ENCODE measurements at regions not wholly inside any gene's neighbourhood (a gene's known extent, or its start where the extent isn't known, plus 50 kb on each side); places are given as distances from the start of the nearest gene placed in this dataset.
"Not testable (repeated sequence)": the region's sequence is repeated elsewhere in the genome, so short reads cannot be mapped to it uniquely, and the experiment has no call there.

- ChIA-PET CTCF (no interaction called here), POLR2A (no interaction called here)
- TF ChIP-seq CTCF (IDR thresholded peaks at IDR 0.05; ENCODE audit: insufficient read depth, low read length, missing control alignments) = no peak
- DNase-seq (ENCODE audit: low read depth, low spot score) = no peak
- H3K4me3 ChIP-seq (ENCODE audit: low read depth, low read length) = no peak overlapping the region
Measured at GRCh38 chr2:19100570-19100969, 257.9 kb downstream of the OSR1 start.

- DNase-seq (ENCODE audit: low read depth, low spot score) = no peak
- TF ChIP-seq CTCF (IDR thresholded peaks at IDR 0.05; ENCODE audit: insufficient read depth, low read length, missing control alignments) = no peak
- H3K4me3 ChIP-seq (ENCODE audit: low read depth, low read length) = no peak overlapping the region
- ChIA-PET POLR2A (no interaction called here), CTCF (interaction anchor here (1.4 kb wide), 1 partner anchor 10 kb away, joined by 3 read pairs; no protein-coding TSS in a partner anchor)
Measured at GRCh38 chr2:19099181-19099580, 259.2 kb downstream of the OSR1 start.

GRCh38 chr2:19098467-19099160 is 259.8 kb downstream of the OSR1 start:
- CTCF ChIA-PET = interaction anchor here (1.4 kb wide), 2 partner anchors 10 to 11 kb away, joined by 3 to 4 read pairs; no protein-coding TSS in a partner anchor
- POLR2A ChIA-PET = no interaction called here
- no peak for TF ChIP-seq CTCF (IDR thresholded peaks at IDR 0.05; ENCODE audit: insufficient read depth, low read length, missing control alignments)
- no peak for DNase-seq (ENCODE audit: low read depth, low spot score)
- no peak overlapping the region for H3K4me3 ChIP-seq (ENCODE audit: low read depth, low read length)

- CTCF ChIA-PET; H3K4me3 ChIP-seq (ENCODE audit: low read depth, low read length); DNase-seq (ENCODE audit: low read depth, low spot score); POLR2A ChIA-PET: not testable (repeated sequence)
Measured at GRCh38 chr2:19089476-19089875, 268.9 kb downstream of the OSR1 start.

- ChIA-PET CTCF (no interaction called here), POLR2A (no interaction called here)
Measured at GRCh38 chr2:19086231-19086651, 272.2 kb downstream of the OSR1 start.

GRCh38 chr2:19078709-19079108 is 279.7 kb downstream of the OSR1 start:
- DNase-seq (ENCODE audit: low read depth, low spot score) = no peak
- ChIA-PET CTCF (no interaction called here), POLR2A (no interaction called here)
- TF ChIP-seq CTCF (IDR thresholded peaks at IDR 0.05; ENCODE audit: insufficient read depth, low read length, missing control alignments) = no peak
- no peak overlapping the region for H3K4me3 ChIP-seq (ENCODE audit: low read depth, low read length)

More at GRCh38 chr2:19086231-19086651, 272.2 kb downstream of the OSR1 start:
- DNase-seq (ENCODE audit: low read depth, low spot score) = no peak
- H3K4me3 ChIP-seq (ENCODE audit: low read depth, low read length) = no peak overlapping the region
- TF ChIP-seq CTCF (IDR thresholded peaks at IDR 0.05; ENCODE audit: insufficient read depth, low read length, missing control alignments) = no peak

GRCh38 chr2:19073522-19073921 is 284.9 kb downstream of the OSR1 start:
- H3K4me3 ChIP-seq (ENCODE audit: low read depth, low read length) = no peak overlapping the region
- ChIA-PET CTCF (no interaction called here), POLR2A (interaction anchor here (0.6 kb wide), 1 partner anchor 178 kb away, joined by 4 read pairs; no protein-coding TSS in a partner anchor)
- TF ChIP-seq CTCF (IDR thresholded peaks at IDR 0.05; ENCODE audit: insufficient read depth, low read length, missing control alignments) = no peak
- no peak for DNase-seq (ENCODE audit: low read depth, low spot score)
